Adrenal gland (tissue), 5 donors: ENCODE measurements at regions not wholly inside any gene's neighbourhood (a gene's known extent, or its start where the extent isn't known, plus 50 kb on each side); places are given as distances from the start of the nearest gene placed in this dataset.

Experiments used
- CTCF ChIP-seq, 6 experiments: fragments of 450-650 bp in 4 of 6; fragments of 200-600 bp in 2 of 6; sonication (generic) in 1 of 6; IDR thresholded peaks; 1 replicate in 5 of 6; 2 replicates in 1 of 6; pipeline versions ENCODE4 v1.5.1 to v1.8.0; 2016 to 2021; ENCODE audit warnings: antibody characterized with exemption in 6 of 6, mild to moderate bottlenecking in 2 of 6, moderate library complexity in 1 of 6
- POLR2A ChIP-seq, 2 donors: fragments of 450-650 bp; IDR thresholded peaks; one replicate each; pipeline ENCODE4 v1.6.1; 2017; ENCODE audit warnings: antibody characterized with exemption in 2 of 2, mild to moderate bottlenecking in 2 of 2, moderate library complexity in 1 of 2
- donor health status: DM: no; HTN: no; CAD: no.

GRCh38 chrX:39796856-39797255 lies 300.9 kb downstream of the BCOR start:
- no peak for TF ChIP-seq CTCF (IDR thresholded peaks at IDR 0.05)
- no peak for TF ChIP-seq POLR2A (IDR thresholded peaks at IDR 0.05)
